Large intestine (tissue), 3 donors: ENCODE measurements at regions not wholly inside any gene's neighbourhood (a gene's known extent, or its start where the extent isn't known, plus 50 kb on each side); places are given as distances from the start of the nearest gene placed in this dataset.

Experiments used
- DNase-seq, 2 donors: peaks; one replicate each; pipeline versions ENCODE4 v3.0.0 to v3.0.0-alpha.2; 2013
- H3K27ac ChIP-seq: one replicate; pipeline ENCODE4 v1.5.1; 2013; ENCODE audit warnings: low read length
- H3K27me3 ChIP-seq: 2 replicates; pipeline ENCODE4 v1.6.1; 2013; ENCODE audit warnings: low read length; ENCODE audit not compliant: control insufficient read depth, insufficient read depth
- H3K36me3 ChIP-seq: 2 replicates; pipeline ENCODE4 v1.6.1; 2013; ENCODE audit warnings: low read length; ENCODE audit not compliant: control insufficient read depth, insufficient read depth
- H3K4me1 ChIP-seq: one replicate; pipeline ENCODE4 v1.6.1; 2013; ENCODE audit warnings: low read length; ENCODE audit not compliant: control insufficient read depth, insufficient read depth
- H3K4me3 ChIP-seq: one replicate; pipeline ENCODE4 v1.5.1; 2013; ENCODE audit warnings: low read length
- H3K9me3 ChIP-seq: one replicate; pipeline ENCODE4 v1.6.1; 2013; ENCODE audit warnings: mild to moderate bottlenecking, low read depth, low read length, moderate library complexity; ENCODE audit not compliant: control insufficient read depth
- WGBS: methylation state at CpG from one replicate; pipeline ENCODE4 v1.1.5; 2013; ENCODE audit warnings: low lambda C conversion rate; ENCODE audit not compliant: insufficient coverage; 5-methylcytosine and 5-hydroxymethylcytosine counted together

GRCh38 chr5:28557114-28557513 is 1518.7 kb upstream of the CDH9 start:
- Histone ChIP-seq H3K4me3 (no peak overlapping the region), H3K4me1 (no peaks in the 10 kb centered on the region), H3K9me3 (peaks cover 5% of the 10 kb centered on the region), H3K27ac (no peak overlapping the region), H3K36me3 (no peaks in the 10 kb centered on the region), H3K27me3 (no peaks in the 10 kb centered on the region)
- no peak for DNase-seq

GRCh38 chr5:28549588-28549987 is 1511.2 kb upstream of the CDH9 start:
- H3K4me1 ChIP-seq, result no peaks in the 10 kb centered on the region
- WGBS, result 70% methylated on average over 1 of the region's 2 CpGs
- no peaks in the 10 kb centered on the region for H3K36me3 ChIP-seq
- H3K9me3 ChIP-seq, result no peaks in the 10 kb centered on the region
- H3K27ac ChIP-seq, result no peak overlapping the region
- H3K4me3 ChIP-seq, result no peak overlapping the region
- DNase-seq, result no peak
- no peaks in the 10 kb centered on the region for H3K27me3 ChIP-seq

- H3K4me1 ChIP-seq, result no peaks in the 10 kb centered on the region
- no peak overlapping the region for H3K27ac ChIP-seq
- no peaks in the 10 kb centered on the region for H3K27me3 ChIP-seq
- H3K4me3 ChIP-seq, result no peak overlapping the region
- WGBS, result 40% methylated on average over 1 of the region's 1 CpG
- H3K36me3 ChIP-seq, result no peaks in the 10 kb centered on the region
- no peaks in the 10 kb centered on the region for H3K9me3 ChIP-seq
- no peak for DNase-seq
Observed at GRCh38 chr5:28548856-28549255, 1510.5 kb upstream of the CDH9 start.

- no peaks in the 10 kb centered on the region for H3K36me3 ChIP-seq
- no peak overlapping the region for H3K27ac ChIP-seq
- H3K9me3 ChIP-seq, result no peaks in the 10 kb centered on the region
- no peaks in the 10 kb centered on the region for H3K27me3 ChIP-seq
- H3K4me3 ChIP-seq, result no peak overlapping the region
- DNase-seq, result no peak
- no peaks in the 10 kb centered on the region for H3K4me1 ChIP-seq
Observed at GRCh38 chr5:28544501-28544900, 1506.1 kb upstream of the CDH9 start.

- no peaks in the 10 kb centered on the region for H3K27me3 ChIP-seq
- DNase-seq, result no peak
- no peaks in the 10 kb centered on the region for H3K36me3 ChIP-seq
- no peak overlapping the region for H3K4me3 ChIP-seq
- H3K9me3 ChIP-seq, result no peaks in the 10 kb centered on the region
- no peaks in the 10 kb centered on the region for H3K4me1 ChIP-seq
- no peak overlapping the region for H3K27ac ChIP-seq
Observed at GRCh38 chr5:28543473-28544098, 1505.2 kb upstream of the CDH9 start.

- no peak overlapping the region for H3K27ac ChIP-seq
- DNase-seq, result no peak
- no peaks in the 10 kb centered on the region for H3K36me3 ChIP-seq
- no peak overlapping the region for H3K4me3 ChIP-seq
- WGBS, result 83% methylated on average over 1 of the region's 3 CpGs
- no peaks in the 10 kb centered on the region for H3K4me1 ChIP-seq
- no peaks in the 10 kb centered on the region for H3K9me3 ChIP-seq
- H3K27me3 ChIP-seq, result no peaks in the 10 kb centered on the region
Observed at GRCh38 chr5:28542987-28543386, 1504.6 kb upstream of the CDH9 start.

GRCh38 chr5:28523888-28524635 is 1485.7 kb upstream of the CDH9 start:
- peak in 1 of 2 donors; percentile 2 for DNase-seq
- Histone ChIP-seq H3K4me1 (no peaks in the 10 kb centered on the region), H3K9me3 (no peaks in the 10 kb centered on the region), H3K27me3 (no peaks in the 10 kb centered on the region), H3K27ac (no peak overlapping the region), H3K4me3 (no peak overlapping the region), H3K36me3 (no peaks in the 10 kb centered on the region)
- WGBS, result 100% methylated on average over 1 of the region's 4 CpGs

GRCh38 chr5:28523416-28523815 is 1485.0 kb upstream of the CDH9 start:
- H3K4me3 ChIP-seq, result no peak overlapping the region
- H3K36me3 ChIP-seq, result no peaks in the 10 kb centered on the region
- no peaks in the 10 kb centered on the region for H3K27me3 ChIP-seq
- H3K9me3 ChIP-seq, result no peaks in the 10 kb centered on the region
- WGBS, result 100% methylated on average over 1 of the region's 1 CpG
- DNase-seq, result no peak
- no peaks in the 10 kb centered on the region for H3K4me1 ChIP-seq
- H3K27ac ChIP-seq, result no peak overlapping the region

- no peak for DNase-seq
- Histone ChIP-seq H3K27ac (no peak overlapping the region), H3K4me3 (no peak overlapping the region), H3K36me3 (no peaks in the 10 kb centered on the region), H3K9me3 (no peaks in the 10 kb centered on the region), H3K27me3 (no peaks in the 10 kb centered on the region), H3K4me1 (no peaks in the 10 kb centered on the region)
- no CpG with 5 or more reads among the region's 2 CpGs for WGBS
Observed at GRCh38 chr5:28517691-28518090, 1479.3 kb upstream of the CDH9 start.

GRCh38 chr5:28516722-28517121 is 1478.3 kb upstream of the CDH9 start:
- H3K27me3 ChIP-seq, result no peaks in the 10 kb centered on the region
- WGBS, result 44% methylated on average over 2 of the region's 4 CpGs
- no peaks in the 10 kb centered on the region for H3K36me3 ChIP-seq

GRCh38 chr5:28512648-28513047 is 1474.3 kb upstream of the CDH9 start:
- no peak for DNase-seq
- no CpG with 5 or more reads among the region's 4 CpGs for WGBS
- no peaks in the 10 kb centered on the region for H3K4me1 ChIP-seq
- no peak overlapping the region for H3K27ac ChIP-seq
- H3K36me3 ChIP-seq, result no peaks in the 10 kb centered on the region
- H3K9me3 ChIP-seq, result no peaks in the 10 kb centered on the region
- H3K27me3 ChIP-seq, result no peaks in the 10 kb centered on the region
- no peak overlapping the region for H3K4me3 ChIP-seq

More at GRCh38 chr5:28516722-28517121, 1478.3 kb upstream of the CDH9 start:
- H3K27ac ChIP-seq, result no peak overlapping the region
- no peaks in the 10 kb centered on the region for H3K9me3 ChIP-seq
- no peak for DNase-seq
- H3K4me1 ChIP-seq, result no peaks in the 10 kb centered on the region
- no peak overlapping the region for H3K4me3 ChIP-seq
